Adipocyte (in vitro differentiated cells): ENCODE measurements at regions not wholly inside any gene's neighbourhood (a gene's known extent, or its start where the extent isn't known, plus 50 kb on each side); places are given as distances from the start of the nearest gene placed in this dataset.

Experiments
- DNase-seq: peaks from one replicate; pipeline ENCODE4 v3.0.0-alpha.2; 2015; ENCODE audit warnings: low read depth
- H3K27me3 ChIP-seq: replicated peaks from 2 replicates; pipeline ENCODE4 v1.7.0; 2013; ENCODE audit warnings: mild to moderate bottlenecking, low read length, moderate library complexity; ENCODE audit not compliant: control insufficient read depth, insufficient read depth
- H3K36me3 ChIP-seq: 2 replicates; pipeline ENCODE4 v1.7.0; 2013; ENCODE audit warnings: low read length, mild to moderate bottlenecking, moderate library complexity; ENCODE audit not compliant: control insufficient read depth, insufficient read depth, severe bottlenecking
- H3K4me1 ChIP-seq: 2 replicates; pipeline ENCODE4 v1.7.0; 2013; ENCODE audit warnings: mild to moderate bottlenecking, low read length, moderate library complexity; ENCODE audit not compliant: control insufficient read depth, insufficient read depth
- H3K4me3 ChIP-seq: 2 replicates; pipeline ENCODE4 v1.7.0; 2013; ENCODE audit warnings: mild to moderate bottlenecking, low read length, moderate library complexity
- H3K9ac ChIP-seq: 2 replicates; pipeline ENCODE4 v1.7.0; 2013; ENCODE audit warnings: mild to moderate bottlenecking, low read length, moderate library complexity
- H3K9me3 ChIP-seq: 2 replicates; pipeline ENCODE4 v1.7.0; 2013; ENCODE audit warnings: mild to moderate bottlenecking, low read length, moderate library complexity; ENCODE audit not compliant: control insufficient read depth

GRCh38 chr11:91840640-91841240 lies 383.9 kb upstream of the FAT3 start:
- no peaks in the 10 kb centered on the region for H3K36me3 ChIP-seq
- no peaks in the 10 kb centered on the region for H3K4me1 ChIP-seq
- no peaks in the 10 kb centered on the region for H3K9me3 ChIP-seq
- peaks cover 2% of the 10 kb centered on the region for H3K27me3 ChIP-seq
- H3K4me3 ChIP-seq, result no peak overlapping the region
- no peak for DNase-seq
- H3K9ac ChIP-seq, result no peak overlapping the region

- Histone ChIP-seq H3K36me3 (no peaks in the 10 kb centered on the region), H3K27me3 (peaks cover 2% of the 10 kb centered on the region), H3K4me3 (no peak overlapping the region), H3K4me1 (no peaks in the 10 kb centered on the region), H3K9ac (no peak overlapping the region), H3K9me3 (no peaks in the 10 kb centered on the region)
- no peak for DNase-seq
Observed at GRCh38 chr11:91837411-91838330, 386.9 kb upstream of the FAT3 start.

- Histone ChIP-seq H3K36me3 (no peaks in the 10 kb centered on the region), H3K4me3 (no peak overlapping the region), H3K9ac (no peak overlapping the region), H3K9me3 (peaks cover 20% of the 10 kb centered on the region), H3K4me1 (no peaks in the 10 kb centered on the region), H3K27me3 (no peaks in the 10 kb centered on the region)
- no peak for DNase-seq
Observed at GRCh38 chr11:91835051-91835560, 389.5 kb upstream of the FAT3 start.

DNA sequence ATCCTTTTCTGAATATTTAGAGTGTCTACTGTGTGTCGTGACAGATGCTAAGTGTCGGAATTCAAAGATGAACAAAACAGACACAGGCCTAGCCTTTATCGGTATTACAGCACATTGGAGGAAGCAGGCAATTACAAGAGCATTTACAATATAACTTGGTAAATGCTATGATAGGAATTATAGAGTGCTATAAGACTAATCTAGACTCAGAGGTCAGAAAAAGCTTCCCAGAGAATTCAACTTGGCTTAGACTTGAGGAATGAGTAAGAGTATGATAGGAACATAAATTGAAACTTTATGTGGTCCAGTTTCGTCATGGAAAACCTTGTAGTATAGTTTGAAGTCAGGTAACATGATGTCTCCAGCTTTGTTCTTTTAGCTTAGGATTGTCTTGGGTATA lies 395.7 kb upstream of the FAT3 start:
- H3K4me3 ChIP-seq, result no peak overlapping the region
- no peak overlapping the region for H3K9ac ChIP-seq
- no peaks in the 10 kb centered on the region for H3K27me3 ChIP-seq
- H3K36me3 ChIP-seq, result no peaks in the 10 kb centered on the region
- H3K9me3 ChIP-seq, result peaks cover 23% of the 10 kb centered on the region
- DNase-seq, result no peak
- H3K4me1 ChIP-seq, result no peaks in the 10 kb centered on the region

DNA sequence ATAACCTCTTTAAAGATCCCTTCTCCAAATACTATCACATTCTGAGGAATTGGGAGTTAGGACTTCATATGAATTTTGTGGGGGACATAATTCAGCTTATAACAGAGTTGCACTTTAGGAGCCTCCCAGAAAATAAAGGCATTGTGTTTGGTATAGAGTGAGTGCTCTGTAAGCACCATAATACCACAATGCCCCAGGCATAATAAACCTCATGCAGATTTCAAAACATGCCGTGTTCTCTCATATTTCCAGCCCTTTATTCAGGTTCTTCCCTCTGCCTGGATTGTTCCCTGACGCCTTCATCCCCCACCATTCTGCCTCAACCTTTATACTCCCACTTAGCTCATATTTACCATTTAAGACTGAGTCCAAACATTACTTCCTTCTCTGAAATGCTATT lies 398.8 kb upstream of the FAT3 start:
- H3K9me3 ChIP-seq, result peaks cover 10% of the 10 kb centered on the region
- H3K4me1 ChIP-seq, result no peaks in the 10 kb centered on the region
- H3K9ac ChIP-seq, result no peak overlapping the region
- no peaks in the 10 kb centered on the region for H3K27me3 ChIP-seq
- no peaks in the 10 kb centered on the region for H3K36me3 ChIP-seq
- DNase-seq, result no peak
- no peak overlapping the region for H3K4me3 ChIP-seq

DNA sequence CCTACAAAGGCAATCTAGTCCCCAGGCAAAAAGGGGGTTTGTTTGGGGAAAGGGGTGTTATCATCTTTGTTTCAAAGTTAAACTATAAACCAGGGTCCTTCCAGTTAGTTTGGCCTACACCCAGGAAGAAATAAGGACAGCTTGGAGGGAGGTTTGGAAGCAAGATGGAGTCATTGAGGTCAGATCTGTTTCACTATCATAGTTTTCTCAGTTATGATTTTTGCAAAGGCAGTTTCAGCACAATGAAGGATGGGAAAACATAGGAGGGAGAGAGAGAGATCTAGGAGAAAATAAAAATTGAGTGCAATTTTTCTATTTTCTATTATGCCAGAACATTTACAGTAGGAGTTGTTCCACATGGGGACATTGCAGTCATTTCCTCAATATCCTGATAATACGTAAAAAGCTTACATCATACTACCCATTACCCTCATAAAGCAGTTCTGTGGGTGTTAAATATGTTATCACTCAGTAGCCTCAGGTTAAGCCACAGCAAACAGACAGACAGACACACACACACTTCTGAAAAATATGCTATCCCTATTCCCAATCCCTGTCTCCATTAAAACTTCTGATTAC lies 401.3 kb upstream of the FAT3 start:
- Histone ChIP-seq H3K9ac (no peak overlapping the region), H3K9me3 (no peaks in the 10 kb centered on the region), H3K27me3 (no peaks in the 10 kb centered on the region), H3K4me3 (no peak overlapping the region), H3K4me1 (no peaks in the 10 kb centered on the region), H3K36me3 (no peaks in the 10 kb centered on the region)
- DNase-seq, result no peak

- Histone ChIP-seq H3K4me1 (no peaks in the 10 kb centered on the region), H3K4me3 (no peak overlapping the region), H3K36me3 (no peaks in the 10 kb centered on the region), H3K27me3 (no peaks in the 10 kb centered on the region), H3K9me3 (no peaks in the 10 kb centered on the region), H3K9ac (no peak overlapping the region)
- no peak for DNase-seq
Observed at GRCh38 chr11:91822805-91823204, 401.8 kb upstream of the FAT3 start.

DNA sequence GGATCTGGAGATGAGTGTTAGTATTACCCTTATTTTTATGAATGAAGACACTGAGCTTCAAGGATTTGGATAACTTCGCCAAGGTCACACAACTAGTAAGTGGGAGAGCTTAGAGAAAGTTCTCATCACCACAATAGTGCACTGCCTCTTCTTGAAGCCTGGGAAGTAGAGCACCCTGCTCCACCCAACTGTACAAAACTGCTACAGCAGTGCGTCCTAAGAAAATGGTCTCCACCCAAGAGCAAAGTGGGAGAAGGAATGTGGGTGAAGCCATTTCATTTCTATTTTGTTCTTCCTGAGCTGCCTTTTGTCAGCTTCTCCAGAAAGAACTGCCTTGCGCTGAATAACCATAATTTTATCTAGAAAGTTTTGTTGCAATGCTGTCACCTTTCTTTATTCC lies 403.9 kb upstream of the FAT3 start:
- no peak overlapping the region for H3K4me3 ChIP-seq
- DNase-seq, result no peak
- H3K36me3 ChIP-seq, result no peaks in the 10 kb centered on the region
- no peaks in the 10 kb centered on the region for H3K9me3 ChIP-seq
- no peak overlapping the region for H3K9ac ChIP-seq
- H3K4me1 ChIP-seq, result no peaks in the 10 kb centered on the region
- H3K27me3 ChIP-seq, result no peaks in the 10 kb centered on the region

DNA sequence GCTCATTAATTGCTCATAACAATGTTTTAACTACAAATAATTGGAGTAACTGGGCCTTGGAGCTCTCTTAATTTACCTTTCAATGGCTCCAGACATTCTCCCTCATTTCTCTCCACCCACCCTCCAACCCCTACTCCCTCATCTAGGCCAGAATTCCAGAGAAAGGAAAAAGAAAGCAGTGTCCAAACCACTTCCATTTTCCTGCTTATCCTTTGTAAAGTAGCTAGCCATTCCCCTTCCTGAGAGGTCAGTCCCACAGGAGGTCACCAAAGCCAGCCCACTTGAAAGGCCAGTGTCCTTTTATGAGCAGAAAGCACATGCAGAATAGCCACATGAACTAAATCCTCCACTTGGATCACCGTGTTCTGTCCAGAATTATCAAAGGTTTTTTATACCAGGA lies 404.8 kb upstream of the FAT3 start:
- Histone ChIP-seq H3K4me3 (no peak overlapping the region), H3K9me3 (no peaks in the 10 kb centered on the region), H3K9ac (no peak overlapping the region), H3K27me3 (no peaks in the 10 kb centered on the region), H3K36me3 (no peaks in the 10 kb centered on the region), H3K4me1 (no peaks in the 10 kb centered on the region)
- no peak for DNase-seq

DNA sequence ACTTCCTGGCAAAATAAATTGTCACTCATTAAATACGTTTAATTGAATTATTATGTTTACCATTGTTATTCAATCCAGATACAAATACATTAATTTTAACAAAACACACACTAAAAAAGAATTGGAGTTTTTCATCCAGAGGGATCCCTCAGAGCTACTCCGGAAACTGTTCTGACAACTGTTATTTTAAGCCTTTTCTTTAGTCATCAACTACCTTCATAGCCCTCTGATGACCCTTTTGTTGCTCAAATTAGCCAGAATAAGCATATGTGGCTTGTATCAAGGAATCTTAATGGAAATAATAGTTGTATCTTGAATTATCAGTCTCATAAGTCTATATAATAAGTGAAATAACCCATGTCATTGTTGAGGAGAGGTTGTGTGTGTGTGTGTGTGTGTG lies 405.4 kb upstream of the FAT3 start:
- Histone ChIP-seq H3K27me3 (no peaks in the 10 kb centered on the region), H3K9ac (no peak overlapping the region), H3K4me3 (no peak overlapping the region), H3K36me3 (no peaks in the 10 kb centered on the region), H3K9me3 (no peaks in the 10 kb centered on the region), H3K4me1 (no peaks in the 10 kb centered on the region)
- no peak for DNase-seq

DNA sequence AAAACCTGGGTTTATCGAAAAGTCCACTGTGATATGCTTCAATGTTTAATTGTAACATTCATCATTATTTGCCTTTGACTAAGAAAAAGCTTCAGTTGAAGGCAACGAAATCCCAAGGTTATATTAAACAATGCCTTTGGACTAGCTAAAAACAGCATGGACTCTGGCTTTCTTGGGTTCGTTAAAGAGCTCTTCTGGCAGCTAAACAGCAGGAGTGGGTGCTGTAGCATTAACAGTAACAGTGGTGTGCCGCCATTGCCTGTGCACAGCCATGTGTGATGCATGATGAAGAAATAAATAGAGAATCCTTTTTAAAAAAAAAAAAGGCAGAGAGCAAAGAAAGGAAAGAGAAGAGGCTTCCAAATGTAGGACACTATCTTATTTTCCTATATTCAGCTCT lies 406.6 kb upstream of the FAT3 start:
- Histone ChIP-seq H3K9ac (no peak overlapping the region), H3K4me1 (no peaks in the 10 kb centered on the region), H3K9me3 (no peaks in the 10 kb centered on the region), H3K27me3 (no peaks in the 10 kb centered on the region), H3K4me3 (no peak overlapping the region), H3K36me3 (no peaks in the 10 kb centered on the region)
- no peak for DNase-seq
